GM06990 (cell line): ENCODE measurements at regions not wholly inside any gene's neighbourhood (a gene's known extent, or its start where the extent isn't known, plus 50 kb on each side); places are given as distances from the start of the nearest gene placed in this dataset.

Experiments used
- DNase-seq: peaks from one replicate; pipeline ENCODE4 v3.0.0-alpha.2; 2011; ENCODE audit not compliant: insufficient read length; ENCODE audit errors: extremely low read depth
- H3K27me3 ChIP-seq: replicated peaks from 2 replicates; pipeline ENCODE4 v1.6.0; 2011; ENCODE audit warnings: low read length; ENCODE audit not compliant: control insufficient read depth, insufficient read depth
- H3K36me3 ChIP-seq: 2 replicates; pipeline ENCODE4 v1.5.1; 2011; ENCODE audit warnings: low read length; ENCODE audit not compliant: control insufficient read depth, insufficient read depth
- H3K4me3 ChIP-seq: replicated peaks from 2 replicates; pipeline ENCODE4 v1.5.1; 2011; ENCODE audit warnings: low read depth, mild to moderate bottlenecking, control low read depth, low read length
- CTCF ChIP-seq: IDR thresholded peaks from 2 replicates; pipeline ENCODE4 v1.5.1; 2011; ENCODE audit warnings: low read length, control low read depth, mild to moderate bottlenecking, inconsistent platforms; ENCODE audit not compliant: insufficient read depth, poor library complexity, severe bottlenecking

- H3K36me3 ChIP-seq: no peaks in the 10 kb centered on the region
- no peak for TF ChIP-seq CTCF
- DNase-seq: no peak
- no peaks in the 10 kb centered on the region for H3K27me3 ChIP-seq
- no peak overlapping the region for H3K4me3 ChIP-seq
Observed at GRCh38 chr4:128665514-128665913, 144.0 kb upstream of the JADE1 start.

DNA sequence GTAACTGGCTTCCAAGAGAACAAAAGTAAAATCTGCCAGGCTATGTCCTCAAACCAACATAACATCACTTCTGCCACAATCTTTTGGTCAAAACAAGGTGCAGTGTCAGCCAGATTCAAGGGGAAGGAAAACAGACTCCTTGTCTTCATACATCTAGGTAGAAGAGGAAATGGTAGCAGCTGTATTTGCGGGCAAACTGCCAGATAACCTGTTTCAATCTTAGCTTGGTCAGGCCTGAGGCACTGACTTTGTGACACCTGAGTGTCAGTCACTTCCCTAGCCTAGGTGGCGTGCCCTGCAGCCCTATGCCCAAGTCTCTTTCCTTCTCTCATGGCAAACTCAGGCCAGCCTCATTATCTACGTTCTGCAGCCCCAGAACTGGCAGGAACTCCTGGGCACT is 146.2 kb upstream of the JADE1 start:
- H3K4me3 ChIP-seq: no peak overlapping the region
- H3K36me3 ChIP-seq: no peaks in the 10 kb centered on the region
- no peaks in the 10 kb centered on the region for H3K27me3 ChIP-seq
- DNase-seq: peak; percentile 13
- TF ChIP-seq CTCF: no peak

GRCh38 chr4:128661479-128661878 is 148.0 kb upstream of the JADE1 start:
- Histone ChIP-seq H3K4me3 (no peak overlapping the region), H3K27me3 (no peaks in the 10 kb centered on the region), H3K36me3 (no peaks in the 10 kb centered on the region)
- DNase-seq: no peak
- TF ChIP-seq CTCF: no peak

GRCh38 chr4:128660361-128661215 is 148.9 kb upstream of the JADE1 start:
- H3K36me3 ChIP-seq: no peaks in the 10 kb centered on the region
- no peak for DNase-seq
- H3K4me3 ChIP-seq: no peak overlapping the region
- no peaks in the 10 kb centered on the region for H3K27me3 ChIP-seq
- TF ChIP-seq CTCF: no peak

GRCh38 chr4:128658214-128658631 is 151.3 kb upstream of the JADE1 start:
- no peak for DNase-seq
- no peaks in the 10 kb centered on the region for H3K36me3 ChIP-seq
- no peak overlapping the region for H3K4me3 ChIP-seq
- TF ChIP-seq CTCF: no peak
- H3K27me3 ChIP-seq: no peaks in the 10 kb centered on the region
